AG20443 (cell line): ENCODE measurements at regions not wholly inside any gene's neighbourhood (a gene's known extent, or its start where the extent isn't known, plus 50 kb on each side); places are given as distances from the start of the nearest gene placed in this dataset.
A peak's percentile ranks its signal among the peaks of the same experiment; 100 is the strongest.
"Not testable (repeated sequence)": the region's sequence is repeated elsewhere in the genome, so short reads cannot be mapped to it uniquely, and the experiment has no call there.

Experiments used
- DNase-seq: peaks from one replicate; pipeline ENCODE4 v3.0.0; 2012; ENCODE audit warnings: low spot score, mixed read lengths

GRCh38 chr9:17083258-17083657, 51.6 kb upstream of the CNTLN start:
- DNase-seq: no peak

DNA sequence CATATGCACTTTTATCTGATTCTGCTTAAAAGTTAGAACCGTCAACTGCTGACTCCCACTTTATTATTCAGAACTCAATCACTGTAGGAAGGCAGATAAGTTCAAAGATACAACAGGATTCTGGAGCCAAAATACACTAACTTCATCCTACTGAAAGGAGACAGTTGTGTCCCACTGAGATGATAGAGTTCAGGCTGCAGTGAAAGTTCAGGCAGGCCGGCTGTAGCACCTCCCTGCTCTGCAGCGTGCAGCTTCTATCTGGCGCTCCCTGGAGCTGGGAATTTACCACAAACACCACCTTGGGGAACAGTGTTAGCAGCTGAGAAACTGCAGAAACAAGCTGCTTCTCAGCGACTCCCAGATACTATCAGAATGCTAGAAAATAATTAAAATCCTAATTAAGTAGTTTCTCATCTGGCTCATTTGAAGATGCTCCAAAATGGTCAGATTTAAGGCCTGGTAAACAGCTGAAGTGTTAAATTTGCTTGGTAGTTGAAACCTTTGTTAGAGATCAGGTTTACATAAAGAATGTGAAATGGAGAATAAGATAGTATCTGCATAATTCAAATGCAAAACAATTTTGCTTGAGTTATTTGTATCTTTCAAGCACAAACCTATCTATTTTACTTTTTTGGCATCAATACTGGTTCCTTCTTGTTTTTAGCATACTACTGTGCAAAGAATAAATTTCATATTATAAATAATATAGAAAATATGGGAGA, 52.3 kb upstream of the CNTLN start:
- peak; percentile 21 for DNase-seq

DNA sequence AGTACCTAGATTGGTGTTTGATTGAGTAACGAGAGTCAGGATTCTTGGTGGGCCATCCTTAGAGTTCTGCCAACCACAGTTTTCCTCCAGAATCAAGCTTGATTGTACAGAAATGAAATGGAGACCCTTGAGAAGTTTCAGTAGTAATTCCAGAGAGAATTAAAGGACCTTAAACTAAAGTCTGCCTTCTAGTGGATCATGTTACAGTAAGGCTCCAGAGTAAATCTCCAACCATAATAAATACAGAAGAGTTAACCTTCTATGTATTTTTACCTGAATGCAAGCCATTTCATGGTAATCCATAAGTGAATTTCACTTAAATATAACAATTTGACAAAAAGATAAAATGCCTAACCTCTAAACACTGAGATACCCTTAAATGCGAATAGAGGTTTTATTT, 53.0 kb upstream of the CNTLN start:
- DNase-seq: no peak

DNA sequence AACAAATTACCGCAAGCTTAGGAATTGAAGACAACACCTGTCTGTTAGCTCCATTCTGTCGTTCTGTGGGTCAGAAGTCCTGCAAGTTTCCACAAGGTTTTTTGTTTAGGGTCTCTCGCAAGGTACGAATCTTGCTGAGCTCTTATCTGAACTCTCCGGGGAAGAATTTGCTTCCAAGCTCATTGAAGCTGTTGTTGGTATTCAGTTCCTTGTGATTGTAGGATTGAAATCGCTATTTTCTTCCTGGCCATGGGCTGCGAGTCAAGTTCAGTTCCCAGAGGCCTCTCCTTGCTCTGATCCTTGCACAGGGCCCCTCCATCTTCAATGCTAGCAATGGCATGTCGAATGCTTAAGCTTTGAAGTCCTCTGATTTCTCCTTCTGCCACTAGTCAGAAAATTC, 53.5 kb upstream of the CNTLN start:
- DNase-seq: no peak

DNA sequence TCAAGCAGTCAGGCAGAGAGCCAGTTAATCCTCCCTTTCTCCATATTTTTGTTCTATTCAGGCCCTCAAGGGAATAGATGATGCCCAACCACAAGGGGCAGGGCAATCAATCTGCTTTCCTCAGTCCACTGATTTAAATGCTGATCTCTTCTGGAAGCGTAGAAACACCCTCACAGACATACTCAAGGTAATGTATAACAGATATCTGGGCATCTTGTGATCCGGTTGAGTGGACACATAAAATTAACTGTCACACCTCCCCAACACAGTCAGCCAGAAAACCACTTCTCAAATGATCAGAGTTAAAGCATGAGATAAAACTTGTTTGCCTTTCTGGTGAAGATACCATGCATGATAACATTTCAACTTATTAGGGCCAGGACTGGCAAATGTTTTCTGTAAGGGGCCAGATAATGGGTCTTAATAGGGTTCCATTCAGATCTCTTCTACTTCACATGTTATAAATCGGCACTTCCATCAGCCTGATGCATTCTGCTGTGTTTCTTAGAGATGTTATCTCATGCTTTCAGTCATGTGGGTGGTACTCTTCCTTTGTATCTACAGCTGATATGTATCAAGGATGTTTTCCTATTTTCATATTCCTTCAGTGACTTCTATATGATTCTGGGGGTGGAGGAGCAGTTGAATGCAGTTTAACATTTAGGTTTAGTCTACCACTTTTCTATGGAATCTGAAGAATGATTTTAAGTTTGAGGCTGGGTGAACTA, 58.9 kb upstream of the CNTLN start:
- DNase-seq: no peak

GRCh38 chr9:17075146-17075757, 59.6 kb upstream of the CNTLN start:
- no peak for DNase-seq

DNA sequence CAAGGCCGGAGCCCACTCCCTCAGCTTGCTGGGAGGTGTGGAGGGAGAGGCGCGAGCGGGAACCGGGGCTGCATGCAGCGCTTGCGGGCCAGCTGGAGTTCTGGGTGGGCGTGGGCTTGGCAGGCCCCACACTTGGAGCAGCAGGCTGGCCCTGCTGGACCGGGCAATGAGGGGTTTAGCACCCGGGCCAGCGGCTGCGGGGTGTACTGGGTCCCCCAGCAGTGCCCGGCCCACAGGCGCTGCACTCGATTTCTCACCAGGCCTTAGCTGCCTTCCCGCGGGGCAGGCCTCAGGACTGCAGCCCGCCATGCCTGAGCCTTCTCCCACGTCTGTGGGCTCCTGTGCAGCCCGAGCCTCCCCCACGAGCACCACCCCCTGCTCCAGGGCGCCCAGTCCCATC, 62.3 kb upstream of the CNTLN start:
- not testable (repeated sequence) for DNase-seq

GRCh38 chr9:17068671-17069070, 66.2 kb upstream of the CNTLN start:
- DNase-seq: no peak

- DNase-seq: no peak
These were observed 69.8 kb upstream of the CNTLN start for GRCh38 chr9:17065062-17065461.

DNA sequence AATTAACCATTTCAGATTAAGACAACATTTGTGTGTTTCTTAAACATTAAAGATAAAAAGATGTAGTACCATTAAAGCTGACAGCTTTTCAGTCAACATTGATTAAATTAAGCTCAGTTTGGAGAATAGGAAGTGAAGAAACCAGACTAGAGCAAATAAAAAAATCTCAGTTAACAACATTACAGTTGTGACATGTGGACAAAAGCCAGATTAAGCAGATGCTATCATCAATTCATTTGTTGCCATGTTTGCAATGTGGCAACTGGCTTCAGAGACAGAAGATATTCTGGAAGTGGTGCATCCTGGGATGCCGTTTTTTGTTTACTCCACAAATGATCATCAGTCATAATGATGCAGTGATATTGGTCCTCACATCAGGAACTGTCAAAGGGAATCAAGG, 70.3 kb upstream of the CNTLN start:
- no peak for DNase-seq

DNA sequence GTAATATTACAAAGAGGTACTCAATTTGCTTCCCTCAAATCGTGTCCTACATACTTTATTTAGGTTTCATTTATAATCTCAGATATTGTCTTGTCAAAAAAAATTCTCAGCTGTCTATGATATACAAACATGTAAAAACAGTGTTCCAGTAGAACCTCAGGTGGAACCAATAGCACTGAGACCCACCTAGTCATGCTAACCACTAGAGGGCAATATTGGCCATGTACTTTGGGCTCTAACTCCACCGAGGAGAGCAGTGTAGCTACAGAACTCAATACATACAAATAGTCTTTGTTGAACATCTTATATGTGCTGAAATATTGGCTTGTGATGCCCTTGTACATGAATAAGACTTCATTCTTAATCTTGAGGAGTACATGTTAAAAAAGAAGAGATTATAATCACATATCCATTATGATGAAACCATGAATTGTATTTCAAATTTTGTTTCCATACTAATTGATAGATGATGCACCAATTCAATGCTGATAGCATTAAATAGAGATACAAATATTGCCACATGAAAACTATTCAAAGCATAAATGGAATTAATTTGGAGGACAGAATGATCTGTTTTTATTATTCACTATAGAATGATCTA, 71.2 kb upstream of the CNTLN start:
- DNase-seq: peak; percentile 50

DNA sequence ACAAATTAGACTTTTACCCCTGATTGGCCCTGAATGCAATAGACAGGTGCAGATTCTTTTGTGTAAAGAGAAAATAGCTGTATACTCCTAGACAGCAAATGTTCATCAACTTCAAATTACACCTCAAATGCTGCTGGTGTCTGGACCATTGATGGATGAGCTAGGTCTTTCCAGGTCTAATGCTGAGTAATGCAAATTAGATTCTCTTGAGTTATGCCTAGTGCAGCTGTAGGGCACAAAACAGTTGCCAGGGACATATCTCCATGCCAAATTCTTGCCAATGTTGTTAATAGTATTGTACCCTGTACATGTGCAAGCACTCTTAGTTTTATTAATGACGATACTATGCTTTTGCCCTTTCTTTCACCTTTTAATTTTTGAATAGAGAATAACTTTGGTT, 72.3 kb upstream of the CNTLN start:
- no peak for DNase-seq

DNA sequence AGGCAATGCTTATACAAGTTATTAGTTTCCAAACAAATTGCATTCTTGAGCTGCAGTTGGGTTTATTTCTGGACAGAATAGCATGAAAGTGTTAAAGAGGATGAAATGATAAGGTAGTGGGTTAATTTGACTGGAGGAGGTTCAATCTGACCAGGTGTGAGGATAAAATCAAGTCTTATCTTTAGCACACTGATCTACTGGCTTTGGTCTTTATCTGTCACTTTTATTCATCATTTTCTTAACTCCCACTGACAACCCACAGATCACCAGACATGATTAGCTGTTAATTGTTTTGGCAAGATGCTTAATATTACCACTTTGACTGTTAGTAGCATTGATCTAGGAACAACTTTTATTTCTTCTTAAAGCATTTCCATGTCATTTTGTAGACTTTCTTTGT, 74.4 kb upstream of the CNTLN start:
- DNase-seq: no peak

DNA sequence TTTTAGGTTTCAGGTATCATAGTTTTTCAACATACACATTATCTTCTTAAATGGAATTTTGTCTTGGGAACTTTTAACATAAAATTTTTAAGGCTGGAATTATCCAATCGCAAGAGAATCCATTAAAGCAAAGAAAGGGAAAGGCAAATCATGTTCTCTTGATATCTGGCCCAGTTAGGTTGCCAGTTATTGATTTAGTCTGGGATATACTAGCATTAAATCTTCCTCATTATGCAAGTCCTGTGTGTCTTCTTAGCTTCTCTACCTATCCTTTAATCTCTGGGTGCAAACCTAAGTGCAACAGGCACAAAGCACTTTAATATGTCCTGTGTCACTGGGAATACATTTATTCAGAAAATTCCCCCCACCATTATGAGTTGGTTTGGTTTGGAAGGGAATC, 75.4 kb upstream of the CNTLN start:
- no peak for DNase-seq

DNA sequence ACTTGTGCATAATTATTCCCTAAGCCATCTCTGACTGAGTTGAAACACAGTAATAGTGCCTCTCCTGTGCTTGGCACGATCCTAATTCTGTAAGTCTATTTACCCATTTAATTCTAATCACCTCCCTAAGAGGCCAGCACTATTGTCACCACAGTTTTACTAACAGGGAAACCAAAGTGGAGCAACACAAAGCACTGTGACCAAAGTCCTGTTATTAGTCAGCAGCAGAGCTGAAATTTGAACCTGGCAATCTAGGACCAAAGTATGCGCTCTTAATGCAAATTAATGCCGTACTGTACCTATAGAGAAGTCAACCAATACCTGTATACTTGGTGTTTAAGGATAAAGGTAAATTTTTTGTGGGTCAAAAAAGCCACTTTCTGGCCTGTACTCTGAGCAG, 77.1 kb upstream of the CNTLN start:
- DNase-seq: no peak

DNA sequence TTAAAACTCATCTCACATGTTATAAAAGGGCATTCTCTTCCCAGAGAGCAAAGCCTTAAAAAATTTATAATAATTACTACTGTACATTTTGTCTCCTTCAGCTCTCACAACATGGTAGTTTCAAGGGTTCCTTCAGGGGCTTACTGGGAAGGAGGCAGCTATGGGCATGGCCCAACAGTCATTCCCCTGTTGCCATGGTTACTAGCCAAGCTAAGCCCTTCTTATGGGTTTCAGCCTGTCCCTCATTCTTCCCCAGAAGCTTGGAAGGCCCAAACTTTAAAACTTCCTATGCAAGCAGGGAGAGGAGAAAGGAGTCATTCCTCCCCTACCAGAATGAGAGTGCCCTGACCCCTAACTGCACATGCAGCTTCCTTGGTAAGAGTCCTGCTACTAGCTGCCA, 82.2 kb upstream of the CNTLN start:
- DNase-seq: no peak

DNA sequence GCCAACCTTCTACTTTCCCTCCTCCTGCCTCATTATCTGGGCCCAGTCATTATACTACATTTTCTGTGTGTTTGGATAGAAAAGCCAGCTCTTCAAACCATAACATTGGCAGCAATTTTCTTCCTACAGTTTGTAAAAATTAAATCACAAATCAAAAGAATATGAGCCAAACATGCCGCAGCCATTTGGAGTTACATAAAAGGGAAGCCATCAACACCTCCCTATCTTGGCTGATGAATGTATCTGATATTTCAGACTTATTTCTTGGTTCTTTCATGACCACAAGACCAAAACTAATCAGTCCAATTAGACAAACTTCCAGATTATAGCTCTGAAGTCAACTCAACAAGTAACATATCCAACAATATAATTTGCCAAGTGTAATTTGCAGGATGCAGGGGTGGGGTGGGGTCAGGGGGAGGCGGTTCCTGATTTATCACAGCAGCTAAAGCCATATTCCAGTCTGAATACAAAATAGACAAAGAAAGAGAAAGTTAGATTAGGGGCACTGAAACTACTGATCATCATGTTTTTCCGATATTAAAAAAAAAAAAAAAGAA, 89.4 kb upstream of the CNTLN start:
- no peak for DNase-seq

- DNase-seq: no peak
These were observed 103.3 kb upstream of the CNTLN start for GRCh38 chr9:17031546-17031945.

DNA sequence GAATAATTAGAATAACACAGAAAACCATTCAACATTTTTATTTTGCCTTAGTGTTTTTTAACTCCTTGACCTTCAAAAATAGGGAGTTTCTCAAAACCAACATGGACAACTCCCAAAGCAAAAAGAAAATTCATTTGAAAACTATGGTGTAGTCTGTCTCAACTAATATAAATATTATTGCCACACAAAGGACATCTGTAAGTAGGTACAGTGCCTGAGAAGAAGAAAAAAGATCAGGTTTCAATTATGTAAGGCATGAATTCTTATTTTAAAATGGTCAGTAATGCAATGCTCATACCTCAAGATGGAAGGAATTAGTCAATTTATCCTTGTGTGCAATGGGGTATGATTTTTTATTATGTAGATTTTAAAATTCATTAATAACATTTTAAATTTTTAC, 109.6 kb upstream of the CNTLN start:
- DNase-seq: no peak

DNA sequence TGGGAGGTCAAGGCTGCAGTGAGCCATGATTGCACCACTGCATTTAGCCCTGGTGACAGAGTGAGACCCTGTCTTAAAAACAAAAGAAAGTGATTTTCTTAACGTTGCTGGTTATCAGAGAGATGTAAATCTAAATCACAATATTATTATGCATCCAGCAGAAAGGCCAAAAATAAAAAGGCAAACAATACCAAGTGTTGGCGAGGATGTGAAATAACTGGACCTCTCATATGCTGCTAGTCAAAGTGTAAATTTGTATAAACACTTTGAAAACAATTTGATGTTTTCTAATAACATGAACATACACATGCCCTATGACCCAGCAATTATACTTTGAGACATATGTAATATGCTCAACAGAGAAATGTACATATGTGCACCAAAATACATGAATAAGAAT, 110.7 kb upstream of the CNTLN start:
- no peak for DNase-seq

GRCh38 chr9:17021387-17021970, 113.4 kb upstream of the CNTLN start:
- no peak for DNase-seq

DNA sequence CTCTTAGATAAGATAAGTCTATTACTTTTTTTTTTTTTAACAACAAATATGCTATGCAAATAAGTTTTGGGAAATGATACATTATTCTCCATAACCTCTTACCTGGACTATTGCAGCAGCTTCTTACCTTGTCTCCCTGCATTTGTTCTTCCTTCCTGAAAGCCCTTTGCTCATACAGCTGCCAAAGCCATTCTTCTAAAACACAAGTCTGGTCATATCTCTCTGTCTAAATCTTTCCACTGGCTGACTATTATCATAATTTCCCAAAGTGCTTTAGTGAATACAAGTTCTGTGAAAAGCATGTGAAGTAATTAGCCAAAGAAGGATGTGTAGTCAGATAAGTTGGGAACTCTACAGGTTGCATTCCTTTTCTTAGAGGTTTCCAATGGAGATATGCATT, 115.4 kb upstream of the CNTLN start:
- DNase-seq: no peak
